ENCODE measurements at regions not wholly inside any gene's neighbourhood (a gene's known extent, or its start where the extent isn't known, plus 50 kb on each side); places are given as distances from the start of the nearest gene placed in this dataset.
A peak's percentile ranks its signal among the peaks of the same experiment; 100 is the strongest.

- DNase-seq, result no peak
- intact Hi-C loops (cut with DNase I, micrococcal nuclease), result no loop called here
Measured at GRCh38 chr10:11679946-11680345, 62.2 kb upstream of the ECHDC3 start.

GRCh38 chr10:11678074-11678793 is 63.9 kb upstream of the ECHDC3 start:
- H3K4me1 ChIP-seq (ENCODE audit: low read depth), result peaks cover 4% of the 10 kb centered on the region
- ATAC-seq, result peak; percentile 70
- H3K4me3 ChIP-seq, result no peak overlapping the region
- intact Hi-C loops (cut with DNase I, micrococcal nuclease), result no loop called here
- no peak for TF ChIP-seq CTCF (IDR thresholded peaks at IDR 0.05)
- no peaks in the 10 kb centered on the region for H3K9me3 ChIP-seq
- H3K36me3 ChIP-seq (ENCODE audit: low read depth), result no peaks in the 10 kb centered on the region
- peak in 1 of 3 donors; percentile 59 for DNase-seq

More at GRCh38 chr10:11679946-11680345, 62.2 kb upstream of the ECHDC3 start:
- ATAC-seq, result no peak
- TF ChIP-seq CTCF (IDR thresholded peaks at IDR 0.05), result no peak
- Histone ChIP-seq H3K9me3 (no peaks in the 10 kb centered on the region), H3K36me3 (ENCODE audit: low read depth) (no peaks in the 10 kb centered on the region), H3K4me1 (ENCODE audit: low read depth) (peaks cover 21% of the 10 kb centered on the region), H3K4me3 (no peak overlapping the region)

GRCh38 chr10:11677480-11677879 is 64.7 kb upstream of the ECHDC3 start:
- intact Hi-C loops (cut with DNase I, micrococcal nuclease), result no loop called here
- no peak for TF ChIP-seq CTCF (IDR thresholded peaks at IDR 0.05)
- ATAC-seq (peak; percentile 25), DNase-seq (no peak)
- H3K36me3 ChIP-seq (ENCODE audit: low read depth), result no peaks in the 10 kb centered on the region
- no peak overlapping the region for H3K4me3 ChIP-seq
- no peaks in the 10 kb centered on the region for H3K4me1 ChIP-seq (ENCODE audit: low read depth)
- H3K9me3 ChIP-seq, result no peaks in the 10 kb centered on the region

- no peak overlapping the region for H3K4me3 ChIP-seq
- intact Hi-C loops (cut with DNase I, micrococcal nuclease), result no loop called here
- H3K4me1 ChIP-seq (ENCODE audit: low read depth), result no peaks in the 10 kb centered on the region
- TF ChIP-seq CTCF (IDR thresholded peaks at IDR 0.05), result no peak
- ATAC-seq (no peak), DNase-seq (no peak)
- no peaks in the 10 kb centered on the region for H3K36me3 ChIP-seq (ENCODE audit: low read depth)
- H3K9me3 ChIP-seq, result no peaks in the 10 kb centered on the region
Measured at GRCh38 chr10:11673346-11674280, 62.2 kb upstream of the USP6NL start.

GRCh38 chr10:11672836-11673235 is 61.4 kb upstream of the USP6NL start:
- ATAC-seq, result no peak
- DNase-seq, result no peak
- H3K4me3 ChIP-seq, result no peak overlapping the region
- no peaks in the 10 kb centered on the region for H3K4me1 ChIP-seq (ENCODE audit: low read depth)
- H3K36me3 ChIP-seq (ENCODE audit: low read depth), result no peaks in the 10 kb centered on the region
- TF ChIP-seq CTCF (IDR thresholded peaks at IDR 0.05), result no peak
- intact Hi-C loops (cut with DNase I, micrococcal nuclease), result no loop called here
- no peaks in the 10 kb centered on the region for H3K9me3 ChIP-seq

Measured in mucosa of descending colon (tissue), 3 donors.